SK-N-SH treated with all-trans-retinoic acid at 6 μM for 48 hours (cell line): ENCODE measurements at regions not wholly inside any gene's neighbourhood (a gene's known extent, or its start where the extent isn't known, plus 50 kb on each side); places are given as distances from the start of the nearest gene placed in this dataset.

ENCODE experiments used
- ATAC-seq: fragments of 200-7000 bp; cut with Tn5 transposase; 3 replicates; pipeline ENCODE4 v1.9.1; 2020; ENCODE audit warnings: mild to moderate bottlenecking, moderate library complexity
- ARNTL ChIP-seq: fragments of 450-650 bp; formaldehyde crosslinking; IDR thresholded peaks from 2 replicates; pipeline ENCODE4 v1.5.0; 2020; ENCODE audit warnings: low read depth, mild to moderate bottlenecking, moderate library complexity, borderline replicate concordance
- BACH2 ChIP-seq: fragments of 250-450 bp; sonication (Bioruptor Pico); IDR thresholded peaks from 2 replicates; pipeline ENCODE4 v1.9.0; 2021; ENCODE audit warnings: mild to moderate bottlenecking, borderline replicate concordance
- CSDC2 ChIP-seq: fragments of 250-450 bp; sonication (Bioruptor Pico); IDR thresholded peaks from 2 replicates; pipeline ENCODE4 v1.5.0; 2020; ENCODE audit warnings: mild to moderate bottlenecking, moderate library complexity
- ESRRG ChIP-seq: fragments of 250-450 bp; sonication (Bioruptor Pico); IDR thresholded peaks from 2 replicates; pipeline ENCODE4 v1.6.1; 2021; ENCODE audit warnings: mild to moderate bottlenecking
- GLIS3 ChIP-seq: fragments of 250-450 bp; sonication (Bioruptor Pico); IDR thresholded peaks from 2 replicates; pipeline ENCODE4 v1.5.0; 2020; ENCODE audit warnings: mild to moderate bottlenecking, moderate library complexity
- ISL1 ChIP-seq: fragments of 250-450 bp; sonication (Bioruptor Pico); IDR thresholded peaks from 2 replicates; pipeline ENCODE4 v2.1.2; 2022; ENCODE audit warnings: mild to moderate bottlenecking, moderate library complexity
- OSR1 ChIP-seq: fragments of 250-450 bp; sonication (Bioruptor Pico); IDR thresholded peaks from 2 replicates; pipeline ENCODE4 v1.8.0; 2022; ENCODE audit warnings: moderate library complexity, mild to moderate bottlenecking, inconsistent platforms
- PPARA ChIP-seq: fragments of 250-450 bp; sonication (Bioruptor Pico); IDR thresholded peaks from 2 replicates; pipeline ENCODE4 v1.5.0; 2020; ENCODE audit warnings: mild to moderate bottlenecking, borderline replicate concordance
- RARB ChIP-seq: fragments of 250-450 bp; sonication (Bioruptor Pico); IDR thresholded peaks from 2 replicates; pipeline ENCODE4 v1.8.0; 2021; ENCODE audit warnings: mild to moderate bottlenecking, moderate library complexity
- SNAI2 ChIP-seq: fragments of 250-450 bp; sonication (Bioruptor Pico); IDR thresholded peaks from 2 replicates; pipeline ENCODE4 v1.5.0; 2020; ENCODE audit warnings: mild to moderate bottlenecking, moderate library complexity
- TCF4 ChIP-seq: fragments of 250-450 bp; sonication (Bioruptor Pico); IDR thresholded peaks from 2 replicates; pipeline ENCODE4 v1.8.0; 2021; ENCODE audit warnings: mild to moderate bottlenecking, moderate library complexity, borderline replicate concordance
- TOX ChIP-seq: fragments of 250-450 bp; sonication (Bioruptor Pico); IDR thresholded peaks from 2 replicates; pipeline ENCODE4 v1.8.0; 2021; ENCODE audit warnings: mild to moderate bottlenecking, moderate library complexity, borderline replicate concordance
- ZC3H10 ChIP-seq: fragments of 250-450 bp; sonication (Bioruptor Pico); IDR thresholded peaks from 2 replicates; pipeline ENCODE4 v1.5.1; 2021; ENCODE audit warnings: mild to moderate bottlenecking, moderate library complexity
- ZFP3 ChIP-seq: fragments of 250-450 bp; sonication (Bioruptor Pico); IDR thresholded peaks from 2 replicates; pipeline ENCODE4 v1.5.0; 2020; ENCODE audit warnings: mild to moderate bottlenecking, moderate library complexity
- ZFP30 ChIP-seq: fragments of 450-650 bp; formaldehyde crosslinking; IDR thresholded peaks from 2 replicates; pipeline ENCODE4 v1.5.0; 2022; ENCODE audit warnings: mild to moderate bottlenecking, moderate library complexity
- ZNF565 ChIP-seq: fragments of 450-650 bp; formaldehyde crosslinking; conservative IDR thresholded peaks from 2 replicates; pipeline ENCODE4 v1.5.0; 2020; ENCODE audit warnings: low read depth, mild to moderate bottlenecking, moderate library complexity
- ZNF70 ChIP-seq: fragments of 450-650 bp; formaldehyde crosslinking; IDR thresholded peaks from 2 replicates; pipeline ENCODE4 v1.5.0; 2020; ENCODE audit warnings: mild to moderate bottlenecking, moderate library complexity
- ZNF8 ChIP-seq: fragments of 450-650 bp; formaldehyde crosslinking; IDR thresholded peaks from 2 replicates; pipeline ENCODE4 v1.5.0; 2020; ENCODE audit warnings: mild to moderate bottlenecking, moderate library complexity
- TF ChIP-seq, protein P1 (sequence below): fragments of 250-450 bp; sonication (Bioruptor Pico); IDR thresholded peaks from 2 replicates; pipeline ENCODE4 v1.8.0; 2020; ENCODE audit warnings: mild to moderate bottlenecking, moderate library complexity, borderline replicate concordance
- TF ChIP-seq, protein P2 (sequence below): fragments of 250-450 bp; sonication (Bioruptor Pico); IDR thresholded peaks from 2 replicates; pipeline ENCODE4 v1.5.1; 2020; ENCODE audit warnings: low read depth, mild to moderate bottlenecking, moderate library complexity
- TF ChIP-seq, protein P3 (sequence below): fragments of 250-450 bp; sonication (Bioruptor Pico); IDR thresholded peaks from 2 replicates; pipeline ENCODE4 v1.8.0; 2021; ENCODE audit warnings: low read depth, mild to moderate bottlenecking, moderate library complexity, borderline replicate concordance
- TF ChIP-seq, protein P4 (sequence below): fragments of 250-450 bp; sonication (Bioruptor Pico); IDR thresholded peaks from 2 replicates; pipeline ENCODE4 v1.5.0; 2020; ENCODE audit warnings: mild to moderate bottlenecking, moderate library complexity
- TF ChIP-seq, protein P5 (sequence below): fragments of 250-450 bp; sonication (Bioruptor Pico); IDR thresholded peaks from 2 replicates; pipeline ENCODE4 v1.5.1; 2021; ENCODE audit warnings: mild to moderate bottlenecking, moderate library complexity

DNA sequence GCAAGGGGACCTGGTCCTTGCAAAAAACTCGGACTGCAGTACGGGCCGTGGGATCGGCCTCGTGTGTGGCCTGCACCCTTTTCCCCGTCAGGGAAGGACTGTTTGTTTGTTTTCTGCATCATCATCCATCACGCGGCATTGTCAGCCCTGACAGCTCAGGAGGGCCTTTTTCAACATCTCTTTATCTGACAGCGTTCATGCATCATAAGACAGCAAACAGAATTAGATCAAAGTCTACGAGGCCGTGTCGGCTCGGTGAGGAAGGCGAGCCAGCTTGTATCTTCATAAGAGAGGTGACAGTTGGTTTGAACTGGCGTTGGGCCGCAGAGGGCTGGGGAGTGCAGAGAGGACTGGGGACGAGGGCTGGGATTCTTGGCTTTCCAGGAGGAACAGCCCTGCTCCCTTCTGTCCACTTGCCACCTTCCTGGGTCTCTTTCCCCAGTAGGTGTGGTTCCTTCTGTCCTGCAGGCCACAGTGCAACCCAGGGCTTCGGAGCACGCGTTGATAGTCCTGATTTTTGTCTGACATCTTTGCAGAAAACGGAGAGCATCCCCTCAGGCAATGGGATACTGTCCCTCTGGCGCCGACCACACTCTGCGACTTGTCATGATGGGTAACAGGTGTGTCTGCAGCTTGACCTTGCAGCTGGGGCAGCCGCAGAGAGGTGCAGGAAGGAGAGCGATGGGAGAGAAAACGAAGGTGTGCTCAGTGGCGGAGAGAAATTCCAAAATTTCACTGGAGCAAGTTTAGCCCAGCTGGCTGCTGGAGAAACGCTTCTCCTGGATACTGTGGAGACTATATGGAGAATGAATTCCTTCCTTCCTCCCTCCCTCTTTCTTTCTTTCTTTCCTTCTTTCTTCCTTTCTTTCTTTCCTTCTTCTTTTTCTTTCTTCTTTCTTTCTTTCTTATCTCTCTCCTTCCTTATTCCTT, 104.0 kb upstream of the SHOX start:
- ATAC-seq = no peak
- TF ChIP-seq, protein P1, sequence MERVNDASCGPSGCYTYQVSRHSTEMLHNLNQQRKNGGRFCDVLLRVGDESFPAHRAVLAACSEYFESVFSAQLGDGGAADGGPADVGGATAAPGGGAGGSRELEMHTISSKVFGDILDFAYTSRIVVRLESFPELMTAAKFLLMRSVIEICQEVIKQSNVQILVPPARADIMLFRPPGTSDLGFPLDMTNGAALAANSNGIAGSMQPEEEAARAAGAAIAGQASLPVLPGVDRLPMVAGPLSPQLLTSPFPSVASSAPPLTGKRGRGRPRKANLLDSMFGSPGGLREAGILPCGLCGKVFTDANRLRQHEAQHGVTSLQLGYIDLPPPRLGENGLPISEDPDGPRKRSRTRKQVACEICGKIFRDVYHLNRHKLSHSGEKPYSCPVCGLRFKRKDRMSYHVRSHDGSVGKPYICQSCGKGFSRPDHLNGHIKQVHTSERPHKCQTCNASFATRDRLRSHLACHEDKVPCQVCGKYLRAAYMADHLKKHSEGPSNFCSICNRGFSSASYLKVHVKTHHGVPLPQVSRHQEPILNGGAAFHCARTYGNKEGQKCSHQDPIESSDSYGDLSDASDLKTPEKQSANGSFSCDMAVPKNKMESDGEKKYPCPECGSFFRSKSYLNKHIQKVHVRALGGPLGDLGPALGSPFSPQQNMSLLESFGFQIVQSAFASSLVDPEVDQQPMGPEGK (CRISPR knock-in tag) = no peak
- TF ChIP-seq CSDC2 (CRISPR knock-in tag) (no peak), RARB (no peak), ZNF565 (no peak), ZC3H10 (CRISPR knock-in tag) (no peak), PPARA (CRISPR knock-in tag) (no peak), TOX (no peak), BACH2 (CRISPR knock-in tag) (no peak), OSR1 (CRISPR knock-in tag) (no peak), TCF4 (no peak), ZFP3 (CRISPR knock-in tag) (no peak), GLIS3 (CRISPR knock-in tag) (no peak), ZNF70 (CRISPR knock-in tag) (no peak), SNAI2 (CRISPR knock-in tag) (no peak)
- TF ChIP-seq, protein P2, sequence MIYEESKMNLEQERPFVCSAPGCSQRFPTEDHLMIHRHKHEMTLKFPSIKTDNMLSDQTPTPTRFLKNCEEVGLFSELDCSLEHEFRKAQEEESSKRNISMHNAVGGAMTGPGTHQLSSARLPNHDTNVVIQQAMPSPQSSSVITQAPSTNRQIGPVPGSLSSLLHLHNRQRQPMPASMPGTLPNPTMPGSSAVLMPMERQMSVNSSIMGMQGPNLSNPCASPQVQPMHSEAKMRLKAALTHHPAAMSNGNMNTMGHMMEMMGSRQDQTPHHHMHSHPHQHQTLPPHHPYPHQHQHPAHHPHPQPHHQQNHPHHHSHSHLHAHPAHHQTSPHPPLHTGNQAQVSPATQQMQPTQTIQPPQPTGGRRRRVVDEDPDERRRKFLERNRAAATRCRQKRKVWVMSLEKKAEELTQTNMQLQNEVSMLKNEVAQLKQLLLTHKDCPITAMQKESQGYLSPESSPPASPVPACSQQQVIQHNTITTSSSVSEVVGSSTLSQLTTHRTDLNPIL (CRISPR knock-in tag) = no peak
- TF ChIP-seq, protein P3, sequence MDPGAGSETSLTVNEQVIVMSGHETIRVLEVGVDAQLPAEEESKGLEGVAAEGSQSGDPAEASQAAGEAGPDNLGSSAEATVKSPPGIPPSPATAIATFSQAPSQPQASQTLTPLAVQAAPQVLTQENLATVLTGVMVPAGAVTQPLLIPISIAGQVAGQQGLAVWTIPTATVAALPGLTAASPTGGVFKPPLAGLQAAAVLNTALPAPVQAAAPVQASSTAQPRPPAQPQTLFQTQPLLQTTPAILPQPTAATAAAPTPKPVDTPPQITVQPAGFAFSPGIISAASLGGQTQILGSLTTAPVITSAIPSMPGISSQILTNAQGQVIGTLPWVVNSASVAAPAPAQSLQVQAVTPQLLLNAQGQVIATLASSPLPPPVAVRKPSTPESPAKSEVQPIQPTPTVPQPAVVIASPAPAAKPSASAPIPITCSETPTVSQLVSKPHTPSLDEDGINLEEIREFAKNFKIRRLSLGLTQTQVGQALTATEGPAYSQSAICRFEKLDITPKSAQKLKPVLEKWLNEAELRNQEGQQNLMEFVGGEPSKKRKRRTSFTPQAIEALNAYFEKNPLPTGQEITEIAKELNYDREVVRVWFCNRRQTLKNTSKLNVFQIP (CRISPR knock-in tag) = no peak

DNA sequence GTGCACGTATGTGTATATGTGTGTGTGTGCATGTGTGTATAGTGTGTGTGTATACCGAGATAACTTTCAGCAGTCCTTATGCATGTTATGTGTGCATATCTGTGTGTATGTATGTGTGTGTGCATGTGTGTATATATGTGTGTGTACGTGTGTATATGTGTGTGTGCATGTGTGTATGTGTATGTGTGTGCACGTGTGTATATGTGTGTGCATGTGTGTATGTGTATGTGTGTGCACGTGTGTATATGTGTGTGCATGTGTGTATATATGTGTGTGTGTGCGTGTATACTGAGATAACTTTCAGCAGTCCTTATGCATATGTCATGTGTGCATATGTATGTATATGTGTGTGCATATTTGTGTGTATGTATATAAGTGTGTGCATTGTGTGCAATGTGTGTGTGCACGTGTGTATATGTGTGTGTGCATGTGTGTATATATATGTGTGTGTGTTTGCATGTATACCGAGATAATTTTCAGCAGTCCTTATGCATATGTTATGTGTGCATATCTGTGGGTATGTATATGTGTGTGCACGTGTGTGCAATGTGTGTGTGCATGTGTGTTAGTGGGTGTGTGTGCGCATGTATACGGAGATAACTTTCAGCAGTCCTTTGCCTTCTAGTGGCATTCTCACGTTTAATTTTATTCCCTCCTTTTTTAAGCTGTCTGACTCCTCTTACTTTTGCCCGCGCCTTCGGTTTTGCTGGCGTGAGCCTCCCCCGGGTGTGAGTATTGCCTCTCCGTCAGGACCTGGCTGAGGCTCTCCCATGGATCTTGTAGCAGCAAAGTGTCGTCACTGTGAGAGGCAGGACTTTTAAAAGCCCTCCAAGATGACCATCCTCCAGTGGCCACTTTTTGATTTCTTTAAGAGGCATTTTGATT, 99.6 kb upstream of the SHOX start:
- no peak for TF ChIP-seq ZNF70 (CRISPR knock-in tag)
- TF ChIP-seq ESRRG (CRISPR knock-in tag) = no peak
- no peak for TF ChIP-seq GLIS3 (CRISPR knock-in tag)
- TF ChIP-seq TOX = no peak
- no peak for TF ChIP-seq ZFP30 (CRISPR knock-in tag)
- no peak for TF ChIP-seq ZNF8
- TF ChIP-seq ARNTL (CRISPR knock-in tag) = no peak
- no peak for TF ChIP-seq ISL1 (CRISPR knock-in tag)
- TF ChIP-seq PPARA (CRISPR knock-in tag) = no peak
- TF ChIP-seq TCF4 = no peak
- TF ChIP-seq ZC3H10 (CRISPR knock-in tag) = no peak
- ATAC-seq = no peak

DNA sequence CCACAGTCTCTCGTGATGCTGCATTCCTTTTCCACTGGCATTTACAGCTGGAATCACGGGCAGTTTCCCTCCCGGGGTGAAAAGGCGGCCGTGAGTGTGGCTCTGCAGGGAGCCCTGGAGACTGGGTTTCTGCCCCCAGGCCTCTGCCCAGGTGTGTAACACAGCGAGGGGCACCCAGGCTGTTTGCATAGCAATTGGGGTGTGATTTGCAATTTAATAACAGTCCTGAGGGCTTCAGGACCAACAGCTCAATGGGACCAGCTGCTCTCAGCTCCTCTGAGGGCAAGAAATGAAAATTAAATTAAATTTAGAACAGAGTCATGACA, 99.0 kb upstream of the SHOX start:
- no peak for TF ChIP-seq ZNF8
- TF ChIP-seq OSR1 (CRISPR knock-in tag) = no peak
- TF ChIP-seq ESRRG (CRISPR knock-in tag) = no peak
- TF ChIP-seq RARB = no peak
- TF ChIP-seq, protein P4, sequence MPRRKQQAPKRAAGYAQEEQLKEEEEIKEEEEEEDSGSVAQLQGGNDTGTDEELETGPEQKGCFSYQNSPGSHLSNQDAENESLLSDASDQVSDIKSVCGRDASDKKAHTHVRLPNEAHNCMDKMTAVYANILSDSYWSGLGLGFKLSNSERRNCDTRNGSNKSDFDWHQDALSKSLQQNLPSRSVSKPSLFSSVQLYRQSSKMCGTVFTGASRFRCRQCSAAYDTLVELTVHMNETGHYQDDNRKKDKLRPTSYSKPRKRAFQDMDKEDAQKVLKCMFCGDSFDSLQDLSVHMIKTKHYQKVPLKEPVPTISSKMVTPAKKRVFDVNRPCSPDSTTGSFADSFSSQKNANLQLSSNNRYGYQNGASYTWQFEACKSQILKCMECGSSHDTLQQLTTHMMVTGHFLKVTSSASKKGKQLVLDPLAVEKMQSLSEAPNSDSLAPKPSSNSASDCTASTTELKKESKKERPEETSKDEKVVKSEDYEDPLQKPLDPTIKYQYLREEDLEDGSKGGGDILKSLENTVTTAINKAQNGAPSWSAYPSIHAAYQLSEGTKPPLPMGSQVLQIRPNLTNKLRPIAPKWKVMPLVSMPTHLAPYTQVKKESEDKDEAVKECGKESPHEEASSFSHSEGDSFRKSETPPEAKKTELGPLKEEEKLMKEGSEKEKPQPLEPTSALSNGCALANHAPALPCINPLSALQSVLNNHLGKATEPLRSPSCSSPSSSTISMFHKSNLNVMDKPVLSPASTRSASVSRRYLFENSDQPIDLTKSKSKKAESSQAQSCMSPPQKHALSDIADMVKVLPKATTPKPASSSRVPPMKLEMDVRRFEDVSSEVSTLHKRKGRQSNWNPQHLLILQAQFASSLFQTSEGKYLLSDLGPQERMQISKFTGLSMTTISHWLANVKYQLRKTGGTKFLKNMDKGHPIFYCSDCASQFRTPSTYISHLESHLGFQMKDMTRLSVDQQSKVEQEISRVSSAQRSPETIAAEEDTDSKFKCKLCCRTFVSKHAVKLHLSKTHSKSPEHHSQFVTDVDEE (CRISPR knock-in tag) = no peak
- TF ChIP-seq, protein P5, sequence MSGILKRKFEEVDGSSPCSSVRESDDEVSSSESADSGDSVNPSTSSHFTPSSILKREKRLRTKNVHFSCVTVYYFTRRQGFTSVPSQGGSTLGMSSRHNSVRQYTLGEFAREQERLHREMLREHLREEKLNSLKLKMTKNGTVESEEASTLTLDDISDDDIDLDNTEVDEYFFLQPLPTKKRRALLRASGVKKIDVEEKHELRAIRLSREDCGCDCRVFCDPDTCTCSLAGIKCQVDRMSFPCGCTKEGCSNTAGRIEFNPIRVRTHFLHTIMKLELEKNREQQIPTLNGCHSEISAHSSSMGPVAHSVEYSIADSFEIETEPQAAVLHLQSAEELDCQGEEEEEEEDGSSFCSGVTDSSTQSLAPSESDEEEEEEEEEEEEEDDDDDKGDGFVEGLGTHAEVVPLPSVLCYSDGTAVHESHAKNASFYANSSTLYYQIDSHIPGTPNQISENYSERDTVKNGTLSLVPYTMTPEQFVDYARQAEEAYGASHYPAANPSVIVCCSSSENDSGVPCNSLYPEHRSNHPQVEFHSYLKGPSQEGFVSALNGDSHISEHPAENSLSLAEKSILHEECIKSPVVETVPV (CRISPR knock-in tag) = no peak
- no peak for TF ChIP-seq ZC3H10 (CRISPR knock-in tag)
- TF ChIP-seq ZFP30 (CRISPR knock-in tag) = no peak
- no peak for TF ChIP-seq ISL1 (CRISPR knock-in tag)
- no peak for TF ChIP-seq BACH2 (CRISPR knock-in tag)
- TF ChIP-seq SNAI2 (CRISPR knock-in tag) = no peak
- TF ChIP-seq, protein P2 (CRISPR knock-in tag) = no peak
- no peak for TF ChIP-seq TCF4
- TF ChIP-seq, protein P3 (CRISPR knock-in tag) = no peak
- ATAC-seq = no peak
